Esophagus squamous epithelium (tissue), 5 donors: ENCODE measurements at regions not wholly inside any gene's neighbourhood (a gene's known extent, or its start where the extent isn't known, plus 50 kb on each side); places are given as distances from the start of the nearest gene placed in this dataset.

Experiments used
- DNase-seq: peaks from one replicate; lab custom pipeline; 2025; lab: John Stamatoyannopoulos, UW
- H3K27ac ChIP-seq, 4 donors: fragments of 200-600 bp; sonication (generic); one replicate each; pipeline ENCODE4 v1.5.1; 2016 to 2019; ENCODE audit warnings: mild to moderate bottlenecking in 1 of 4
- H3K27me3 ChIP-seq, 4 donors: fragments of 200-600 bp; sonication (generic); 1 replicate in 3 of 4; 2 replicates in 1 of 4; pipeline versions ENCODE4 v1.5.1 to v1.6.0; 2017 to 2021; ENCODE audit warnings: antibody characterized with exemption in 1 of 4
- H3K36me3 ChIP-seq, 3 donors: fragments of 200-600 bp; sonication (generic); one replicate each; pipeline ENCODE4 v1.5.1; 2016 to 2019
- H3K4me1 ChIP-seq, 3 donors: fragments of 200-600 bp; sonication (generic); one replicate each; pipeline ENCODE4 v1.5.1; 2017 to 2019
- H3K4me3 ChIP-seq, 4 donors: fragments of 200-600 bp; sonication (generic); 1 replicate in 3 of 4; 2 replicates in 1 of 4; pipeline ENCODE4 v1.5.1; 2016 to 2019; ENCODE audit warnings: mild to moderate bottlenecking in 2 of 4, moderate library complexity in 1 of 4
- H3K9me3 ChIP-seq, 3 donors: fragments of 200-600 bp; sonication (generic); one replicate each; pipeline ENCODE4 v1.5.1; 2016 to 2019
- POLR2A ChIP-seq, 4 donors: fragments of 450-650 bp; IDR thresholded peaks; one replicate each; pipeline ENCODE4 v1.6.1; 2017; ENCODE audit warnings: antibody characterized with exemption in 4 of 4, mild to moderate bottlenecking in 4 of 4, moderate library complexity in 3 of 4
- WGBS, 2 donors: methylation state at CpG; one replicate each; pipeline ENCODE4 v1.1.5; 2018; 5-methylcytosine and 5-hydroxymethylcytosine counted together
- intact Hi-C: fragments of 100-400 bp; cut with DNase I; formaldehyde crosslinking; loops from one replicate; pipeline ENCODE4 v1.15.0; 2022
- TF ChIP-seq, protein P1 (sequence below), 6 experiments: fragments of 450-650 bp in 4 of 6; fragments of 200-600 bp in 2 of 6; sonication (generic) in 2 of 6; IDR thresholded peaks; one replicate each; pipeline ENCODE4 v1.5.1; 2016 to 2019; ENCODE audit warnings: antibody characterized with exemption in 6 of 6, mild to moderate bottlenecking in 4 of 6, moderate library complexity in 4 of 6
- donor health status: DM: yes; HTN: yes; CAD: no.

DNA sequence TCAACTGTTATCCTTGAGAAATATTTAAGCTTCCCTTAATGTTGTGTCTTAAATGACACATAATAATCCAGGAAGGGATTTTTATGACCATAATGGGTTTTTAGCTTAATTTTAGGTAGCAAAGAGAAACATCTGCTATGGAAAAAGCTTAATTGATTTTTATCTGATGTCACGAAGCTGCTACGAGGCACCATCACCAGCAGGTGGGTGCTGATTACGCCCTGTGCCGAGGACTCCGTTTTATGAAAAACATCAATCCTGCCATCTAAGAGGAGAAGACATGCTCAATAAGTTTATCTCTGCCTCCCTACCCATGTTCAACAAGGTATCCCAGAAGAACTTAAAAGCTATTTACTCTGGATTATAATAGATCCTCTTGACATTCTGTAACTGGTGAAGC lies 280.6 kb upstream of the ZFP42 start:
- Histone ChIP-seq H3K27ac (no peak overlapping the region), H3K9me3 (no peaks in the 10 kb centered on the region), H3K27me3 (no peaks in the 10 kb centered on the region), H3K4me3 (no peak overlapping the region), H3K36me3 (no peaks in the 10 kb centered on the region), H3K4me1 (no peaks in the 10 kb centered on the region)
- intact Hi-C loops: no loop called here
- no peak for DNase-seq
- TF ChIP-seq POLR2A (IDR thresholded peaks at IDR 0.05): no peak
- TF ChIP-seq, protein P1, sequence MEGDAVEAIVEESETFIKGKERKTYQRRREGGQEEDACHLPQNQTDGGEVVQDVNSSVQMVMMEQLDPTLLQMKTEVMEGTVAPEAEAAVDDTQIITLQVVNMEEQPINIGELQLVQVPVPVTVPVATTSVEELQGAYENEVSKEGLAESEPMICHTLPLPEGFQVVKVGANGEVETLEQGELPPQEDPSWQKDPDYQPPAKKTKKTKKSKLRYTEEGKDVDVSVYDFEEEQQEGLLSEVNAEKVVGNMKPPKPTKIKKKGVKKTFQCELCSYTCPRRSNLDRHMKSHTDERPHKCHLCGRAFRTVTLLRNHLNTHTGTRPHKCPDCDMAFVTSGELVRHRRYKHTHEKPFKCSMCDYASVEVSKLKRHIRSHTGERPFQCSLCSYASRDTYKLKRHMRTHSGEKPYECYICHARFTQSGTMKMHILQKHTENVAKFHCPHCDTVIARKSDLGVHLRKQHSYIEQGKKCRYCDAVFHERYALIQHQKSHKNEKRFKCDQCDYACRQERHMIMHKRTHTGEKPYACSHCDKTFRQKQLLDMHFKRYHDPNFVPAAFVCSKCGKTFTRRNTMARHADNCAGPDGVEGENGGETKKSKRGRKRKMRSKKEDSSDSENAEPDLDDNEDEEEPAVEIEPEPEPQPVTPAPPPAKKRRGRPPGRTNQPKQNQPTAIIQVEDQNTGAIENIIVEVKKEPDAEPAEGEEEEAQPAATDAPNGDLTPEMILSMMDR (IDR thresholded peaks at IDR 0.05): no peak
- WGBS, 2 donors: 83 to 93% methylated on average over 5 of the region's 5 CpGs

DNA sequence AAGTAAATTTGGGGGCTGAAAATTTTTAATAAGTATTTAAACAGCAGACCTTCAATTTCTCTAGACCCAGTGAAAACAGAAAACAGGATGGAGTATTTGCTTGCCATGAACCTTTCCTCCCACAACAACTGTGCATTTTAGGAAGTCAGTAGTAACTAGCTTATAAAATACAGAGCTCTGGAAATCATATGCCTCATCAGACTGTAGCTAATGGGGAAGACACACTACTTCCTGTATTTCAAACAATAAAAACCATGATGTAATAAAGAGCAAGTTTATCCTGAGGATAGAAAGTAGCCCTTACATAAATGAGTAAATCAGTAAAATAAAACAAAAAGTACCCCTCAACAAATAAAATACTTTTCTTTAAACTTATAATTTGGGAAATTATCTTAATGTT lies 280.1 kb upstream of the ZFP42 start:
- H3K9me3 ChIP-seq: no peaks in the 10 kb centered on the region
- TF ChIP-seq, protein P1 (IDR thresholded peaks at IDR 0.05): no peak
- TF ChIP-seq POLR2A (IDR thresholded peaks at IDR 0.05): no peak
- no peak overlapping the region for H3K27ac ChIP-seq
- H3K27me3 ChIP-seq: no peaks in the 10 kb centered on the region
- intact Hi-C loops: no loop called here
- no peak overlapping the region for H3K4me3 ChIP-seq
- H3K36me3 ChIP-seq: no peaks in the 10 kb centered on the region
- no peak for DNase-seq
- no peaks in the 10 kb centered on the region for H3K4me1 ChIP-seq

DNA sequence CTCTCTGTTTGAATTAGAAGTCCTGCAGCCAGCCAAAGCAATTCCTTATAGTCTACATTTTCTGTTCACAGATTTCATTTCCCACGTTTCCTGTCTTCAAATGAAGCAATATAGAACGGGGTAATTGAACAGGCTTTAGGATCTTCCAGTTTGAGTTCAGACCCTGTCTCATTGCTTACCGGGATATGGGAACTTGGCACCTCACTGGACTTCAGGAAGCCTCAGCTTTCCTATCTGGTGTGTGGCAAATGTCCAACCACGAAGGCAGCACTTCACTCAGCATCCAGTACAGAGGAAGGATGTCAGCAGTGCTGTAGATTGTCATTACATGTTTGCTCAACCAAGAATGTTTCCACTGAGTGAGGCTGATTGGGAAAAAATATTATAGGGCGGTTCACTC lies 271.1 kb upstream of the ZFP42 start:
- Histone ChIP-seq H3K9me3 (no peaks in the 10 kb centered on the region), H3K36me3 (no peaks in the 10 kb centered on the region), H3K4me3 (no peak overlapping the region), H3K27ac (no peak overlapping the region), H3K4me1 (no peaks in the 10 kb centered on the region), H3K27me3 (no peaks in the 10 kb centered on the region)
- no peak for DNase-seq
- TF ChIP-seq, protein P1 (IDR thresholded peaks at IDR 0.05): no peak
- no peak for TF ChIP-seq POLR2A (IDR thresholded peaks at IDR 0.05)
- 45 to 61% methylated on average over 5 of the region's 5 CpGs for WGBS, 2 donors
- intact Hi-C loops: no loop called here

DNA sequence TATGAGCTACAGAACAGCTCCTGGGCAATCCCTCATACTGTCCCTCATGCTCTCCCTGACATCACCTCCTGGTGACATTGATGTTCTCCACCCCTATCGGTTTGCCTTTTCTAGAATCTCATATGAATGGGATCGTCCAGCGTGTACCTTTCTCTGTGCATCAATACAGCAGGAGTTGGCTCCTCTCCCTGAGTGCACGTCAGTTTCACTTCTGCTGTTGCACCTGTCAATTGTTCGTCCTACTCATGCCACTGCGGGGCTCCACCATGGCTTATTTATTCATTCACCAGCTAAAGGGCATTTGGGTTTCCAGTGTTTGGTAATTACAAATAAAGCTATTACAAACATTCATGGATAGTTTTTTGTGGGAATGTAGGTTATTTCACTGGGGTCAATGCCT lies 269.1 kb upstream of the ZFP42 start:
- WGBS, 2 donors: 80 to 83% methylated on average over 6 of the region's 6 CpGs
- no peaks in the 10 kb centered on the region for H3K4me1 ChIP-seq
- intact Hi-C loops: no loop called here

DNA sequence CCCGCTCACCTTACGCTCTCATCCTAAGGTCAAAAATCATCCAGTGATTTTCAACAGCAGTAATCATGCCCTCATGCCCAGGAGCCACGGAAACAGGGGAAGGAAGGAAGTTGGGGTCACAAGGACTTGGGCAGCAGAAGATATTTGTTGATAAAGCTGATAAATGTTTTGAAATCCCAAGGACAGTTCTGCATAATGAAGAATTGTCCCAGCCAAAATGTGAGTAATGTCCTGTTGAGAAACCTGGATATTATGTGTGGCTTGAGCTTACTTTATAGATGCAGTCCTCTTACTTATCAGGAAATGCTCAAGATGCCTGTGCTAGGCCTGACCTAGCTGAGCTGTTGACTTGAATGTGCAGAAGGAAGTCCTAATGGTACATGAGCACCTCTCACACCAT lies 263.0 kb upstream of the ZFP42 start:
- H3K36me3 ChIP-seq: no peaks in the 10 kb centered on the region
- no peak for TF ChIP-seq POLR2A (IDR thresholded peaks at IDR 0.05)
- TF ChIP-seq, protein P1 (IDR thresholded peaks at IDR 0.05): no peak
- WGBS, 2 donors: 50 to 84% methylated on average over 3 of the region's 3 CpGs
- no peaks in the 10 kb centered on the region for H3K4me1 ChIP-seq
- no peak overlapping the region for H3K4me3 ChIP-seq
- intact Hi-C loops: no loop called here
- DNase-seq: no peak
- H3K27ac ChIP-seq: no peak overlapping the region
- H3K27me3 ChIP-seq: no peaks in the 10 kb centered on the region
- H3K9me3 ChIP-seq: peaks cover 0 to 11% (median 0%) of the 10 kb centered on the region in 3 donors

More for the DNA sequence above, 269.1 kb upstream of the ZFP42 start:
- no peaks in the 10 kb centered on the region for H3K36me3 ChIP-seq
- DNase-seq: no peak
- H3K27ac ChIP-seq: no peak overlapping the region
- H3K27me3 ChIP-seq: no peaks in the 10 kb centered on the region
- TF ChIP-seq, protein P1 (IDR thresholded peaks at IDR 0.05): no peak
- no peak for TF ChIP-seq POLR2A (IDR thresholded peaks at IDR 0.05)
- H3K4me3 ChIP-seq: no peak overlapping the region
- H3K9me3 ChIP-seq: peaks cover 0 to 11% (median 0%) of the 10 kb centered on the region in 3 donors
